H1 (cell line): ENCODE measurements at regions not wholly inside any gene's neighbourhood (a gene's known extent, or its start where the extent isn't known, plus 50 kb on each side); places are given as distances from the start of the nearest gene placed in this dataset.

Source experiments
- CHD7 ChIP-seq: fragments of 300-600 bp; sonication (generic); IDR thresholded peaks from 2 replicates; pipeline ENCODE4 v1.7.1; 2012; ENCODE audit warnings: low read length, moderate library complexity, mild to moderate bottlenecking, inconsistent platforms; ENCODE audit not compliant: insufficient replicate concordance

DNA sequence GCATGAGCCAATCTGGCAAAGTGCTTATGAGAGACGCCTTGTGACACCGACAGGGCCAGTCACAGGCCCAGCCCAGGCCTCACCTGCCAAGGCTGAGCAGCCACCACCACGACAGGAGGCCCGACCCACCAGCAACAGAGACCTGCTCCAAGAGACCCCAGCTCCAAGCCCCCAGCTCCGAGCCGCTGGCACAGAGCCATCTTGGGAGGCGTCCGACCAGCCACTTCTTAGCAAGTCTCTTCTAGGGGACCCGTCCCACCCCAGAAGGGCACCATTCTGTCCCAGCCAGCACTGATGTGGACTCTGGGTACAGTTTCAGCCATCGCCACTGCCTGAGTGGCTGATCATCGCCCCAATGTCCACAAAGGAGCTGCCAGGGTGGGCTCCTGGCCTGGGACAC, 290.7 kb upstream of the SALL3 start (continued):
- TF ChIP-seq CHD7 = no peak
